Osteocyte (in vitro differentiated cells): ENCODE measurements at regions not wholly inside any gene's neighbourhood (a gene's known extent, or its start where the extent isn't known, plus 50 kb on each side); places are given as distances from the start of the nearest gene placed in this dataset.

Experiments
- DNase-seq: peaks from one replicate; pipeline ENCODE4 v3.0.0; 2021; ENCODE audit warnings: mixed read lengths; ENCODE audit not compliant: unreplicated experiment; ENCODE audit errors: extremely low spot score
- H3K27ac Mint-ChIP-seq: one replicate; pipeline ENCODE4 v1.8.0; 2021; ENCODE audit warnings: mild to moderate bottlenecking, mixed read lengths; ENCODE audit not compliant: unreplicated experiment
- H3K27me3 Mint-ChIP-seq: one replicate; pipeline ENCODE4 v1.8.0; 2021; ENCODE audit warnings: mixed read lengths; ENCODE audit not compliant: unreplicated experiment
- H3K36me3 Mint-ChIP-seq: one replicate; pipeline ENCODE4 v1.8.0; 2021; ENCODE audit warnings: mixed read lengths; ENCODE audit not compliant: unreplicated experiment
- H3K4me1 Mint-ChIP-seq: one replicate; pipeline ENCODE4 v1.8.0; 2021; ENCODE audit warnings: mixed read lengths; ENCODE audit not compliant: unreplicated experiment
- H3K4me3 Mint-ChIP-seq: one replicate; pipeline ENCODE4 v1.8.0; 2021; ENCODE audit warnings: mild to moderate bottlenecking, moderate library complexity, mixed read lengths; ENCODE audit not compliant: unreplicated experiment
- H3K9me3 Mint-ChIP-seq: one replicate; pipeline ENCODE4 v1.8.0; 2021; ENCODE audit warnings: mixed read lengths; ENCODE audit not compliant: unreplicated experiment
- TF ChIP-seq, protein P1 (sequence below): fragments of 200-600 bp; sonication (generic); IDR thresholded peaks from 2 replicates; pipeline ENCODE4 v1.5.0; 2021; ENCODE audit warnings: antibody characterized with exemption, mild to moderate bottlenecking, moderate library complexity

- Mint-ChIP-seq H3K4me1 (peaks cover 6% of the 10 kb centered on the region), H3K4me3 (no peak overlapping the region), H3K36me3 (no peaks in the 10 kb centered on the region), H3K27ac (no peak overlapping the region), H3K9me3 (no peaks in the 10 kb centered on the region), H3K27me3 (peaks cover 50% of the 10 kb centered on the region)
- TF ChIP-seq, protein P1, sequence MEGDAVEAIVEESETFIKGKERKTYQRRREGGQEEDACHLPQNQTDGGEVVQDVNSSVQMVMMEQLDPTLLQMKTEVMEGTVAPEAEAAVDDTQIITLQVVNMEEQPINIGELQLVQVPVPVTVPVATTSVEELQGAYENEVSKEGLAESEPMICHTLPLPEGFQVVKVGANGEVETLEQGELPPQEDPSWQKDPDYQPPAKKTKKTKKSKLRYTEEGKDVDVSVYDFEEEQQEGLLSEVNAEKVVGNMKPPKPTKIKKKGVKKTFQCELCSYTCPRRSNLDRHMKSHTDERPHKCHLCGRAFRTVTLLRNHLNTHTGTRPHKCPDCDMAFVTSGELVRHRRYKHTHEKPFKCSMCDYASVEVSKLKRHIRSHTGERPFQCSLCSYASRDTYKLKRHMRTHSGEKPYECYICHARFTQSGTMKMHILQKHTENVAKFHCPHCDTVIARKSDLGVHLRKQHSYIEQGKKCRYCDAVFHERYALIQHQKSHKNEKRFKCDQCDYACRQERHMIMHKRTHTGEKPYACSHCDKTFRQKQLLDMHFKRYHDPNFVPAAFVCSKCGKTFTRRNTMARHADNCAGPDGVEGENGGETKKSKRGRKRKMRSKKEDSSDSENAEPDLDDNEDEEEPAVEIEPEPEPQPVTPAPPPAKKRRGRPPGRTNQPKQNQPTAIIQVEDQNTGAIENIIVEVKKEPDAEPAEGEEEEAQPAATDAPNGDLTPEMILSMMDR = no peak
- no peak for DNase-seq
These were observed 100.8 kb upstream of the MSX1 start for GRCh38 chr4:4758681-4759080.

GRCh38 chr4:4755306-4755705 lies 104.2 kb upstream of the MSX1 start:
- no peaks in the 10 kb centered on the region for H3K36me3 Mint-ChIP-seq

GRCh38 chr4:4754641-4755040 lies 104.8 kb upstream of the MSX1 start:
- H3K27ac Mint-ChIP-seq = no peak overlapping the region
- H3K4me1 Mint-ChIP-seq = no peaks in the 10 kb centered on the region
- H3K36me3 Mint-ChIP-seq = no peaks in the 10 kb centered on the region
- peaks cover 50% of the 10 kb centered on the region for H3K27me3 Mint-ChIP-seq
- TF ChIP-seq, protein P1 = no peak
- no peak overlapping the region for H3K4me3 Mint-ChIP-seq
- DNase-seq = no peak
- no peaks in the 10 kb centered on the region for H3K9me3 Mint-ChIP-seq

More at GRCh38 chr4:4755306-4755705, 104.2 kb upstream of the MSX1 start:
- H3K4me1 Mint-ChIP-seq = no peaks in the 10 kb centered on the region
- TF ChIP-seq, protein P1 = no peak
- H3K27ac Mint-ChIP-seq = no peak overlapping the region
- no peak overlapping the region for H3K4me3 Mint-ChIP-seq
- DNase-seq = no peak
- H3K9me3 Mint-ChIP-seq = no peaks in the 10 kb centered on the region
- H3K27me3 Mint-ChIP-seq = peaks cover 54% of the 10 kb centered on the region

DNA sequence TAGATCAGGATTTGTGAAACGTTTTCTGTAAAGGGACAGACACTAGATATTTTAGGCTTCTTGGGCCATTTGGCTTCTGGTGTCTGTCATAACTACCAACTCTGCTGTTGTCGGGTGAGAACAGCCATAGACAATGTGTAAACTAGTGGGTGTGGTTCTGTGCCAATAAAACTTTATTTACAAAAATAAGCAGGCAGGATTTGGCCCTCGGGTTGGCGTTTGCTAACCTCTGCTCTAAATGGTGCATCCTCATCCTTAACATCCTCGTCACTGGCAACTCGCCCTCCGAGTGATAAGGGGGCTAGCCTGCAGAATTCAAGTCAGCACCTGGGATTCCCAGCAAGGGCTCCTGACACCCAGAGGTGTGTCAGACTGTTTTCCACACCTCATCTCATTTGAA lies 105.8 kb upstream of the MSX1 start:
- H3K27me3 Mint-ChIP-seq = peaks cover 50% of the 10 kb centered on the region
- no peak overlapping the region for H3K27ac Mint-ChIP-seq
- H3K4me3 Mint-ChIP-seq = no peak overlapping the region
- DNase-seq = no peak
- TF ChIP-seq, protein P1 = no peak
- H3K9me3 Mint-ChIP-seq = no peaks in the 10 kb centered on the region
- no peaks in the 10 kb centered on the region for H3K36me3 Mint-ChIP-seq
- H3K4me1 Mint-ChIP-seq = no peaks in the 10 kb centered on the region

- Mint-ChIP-seq H3K4me1 (no peaks in the 10 kb centered on the region), H3K4me3 (no peak overlapping the region), H3K27ac (no peak overlapping the region), H3K27me3 (peaks cover 56% of the 10 kb centered on the region), H3K9me3 (no peaks in the 10 kb centered on the region), H3K36me3 (no peaks in the 10 kb centered on the region)
- TF ChIP-seq, protein P1 = no peak
- no peak for DNase-seq
These were observed 106.7 kb upstream of the MSX1 start for GRCh38 chr4:4752576-4753401.
